Hepatocyte (in vitro differentiated cells): ENCODE measurements at regions not wholly inside any gene's neighbourhood (a gene's known extent, or its start where the extent isn't known, plus 50 kb on each side); places are given as distances from the start of the nearest gene placed in this dataset.

Experiments
- DNase-seq: peaks from one replicate; pipeline ENCODE4 v3.0.0-alpha.2; 2016; ENCODE audit warnings: low spot score
- H2AFZ ChIP-seq: fragments of 200-600 bp; sonication (generic); 2 replicates; pipeline ENCODE4 v1.6.0; 2016; ENCODE audit warnings: antibody characterized with exemption, mild to moderate bottlenecking
- H3K27ac ChIP-seq: fragments of 200-600 bp; sonication (generic); 2 replicates; pipeline ENCODE4 v1.5.1; 2016; ENCODE audit warnings: mild to moderate bottlenecking
- H3K27me3 ChIP-seq: fragments of 200-600 bp; sonication (generic); 2 replicates; pipeline ENCODE4 v1.6.1; 2016
- H3K36me3 ChIP-seq: fragments of 200-600 bp; sonication (generic); replicated peaks from 2 replicates; pipeline ENCODE4 v1.5.1; 2016; ENCODE audit warnings: low read depth; ENCODE audit not compliant: insufficient read depth
- H3K4me1 ChIP-seq: fragments of 200-600 bp; sonication (generic); 2 replicates; pipeline ENCODE4 v1.5.1; 2016; ENCODE audit warnings: mild to moderate bottlenecking, moderate library complexity; ENCODE audit not compliant: insufficient read depth
- H3K4me2 ChIP-seq: fragments of 200-600 bp; sonication (generic); 2 replicates; pipeline ENCODE4 v1.6.0; 2016
- H3K4me3 ChIP-seq: fragments of 200-600 bp; sonication (generic); 2 replicates; pipeline ENCODE4 v1.5.1; 2016; ENCODE audit warnings: mild to moderate bottlenecking
- H3K79me2 ChIP-seq: fragments of 200-600 bp; sonication (generic); 2 replicates; pipeline ENCODE4 v1.6.0; 2017; ENCODE audit warnings: mild to moderate bottlenecking
- H3K9me2 ChIP-seq: fragments of 200-600 bp; sonication (generic); replicated peaks from 2 replicates; pipeline ENCODE4 v1.6.0; 2017; ENCODE audit warnings: mild to moderate bottlenecking; ENCODE audit not compliant: insufficient read depth
- H3K9me3 ChIP-seq: fragments of 200-600 bp; sonication (generic); 2 replicates; pipeline ENCODE4 v1.5.1; 2016; ENCODE audit warnings: low read depth, mild to moderate bottlenecking
- H4K20me1 ChIP-seq: fragments of 200-600 bp; sonication (generic); 2 replicates; pipeline ENCODE4 v1.6.0; 2016; ENCODE audit warnings: mild to moderate bottlenecking; ENCODE audit not compliant: insufficient read depth, poor library complexity, severe bottlenecking
- EZH2 ChIP-seq: fragments of 200-600 bp; sonication (generic); IDR thresholded peaks from 2 replicates; pipeline ENCODE4 v1.6.1; 2016; ENCODE audit warnings: antibody characterized with exemption, mild to moderate bottlenecking, borderline replicate concordance
- EZH2phosphoT487 ChIP-seq: fragments of 200-600 bp; sonication (generic); IDR thresholded peaks from one replicate; pipeline ENCODE4 v1.6.1; 2018; ENCODE audit warnings: antibody characterized with exemption, mild to moderate bottlenecking, low read depth, moderate library complexity; ENCODE audit not compliant: unreplicated experiment, severe bottlenecking
- WGBS: methylation state at CpG from one replicate; pipeline ENCODE4 v1.1.6; 2016; ENCODE audit warnings: low lambda C conversion rate; ENCODE audit errors: missing lambda C conversion rate; 5-methylcytosine and 5-hydroxymethylcytosine counted together
- TF ChIP-seq, protein P1 (sequence below): fragments of 200-600 bp; sonication (generic); IDR thresholded peaks from 2 replicates; pipeline ENCODE4 v1.5.1; 2016; ENCODE audit warnings: antibody characterized with exemption, mild to moderate bottlenecking; ENCODE audit not compliant: poor library complexity

DNA sequence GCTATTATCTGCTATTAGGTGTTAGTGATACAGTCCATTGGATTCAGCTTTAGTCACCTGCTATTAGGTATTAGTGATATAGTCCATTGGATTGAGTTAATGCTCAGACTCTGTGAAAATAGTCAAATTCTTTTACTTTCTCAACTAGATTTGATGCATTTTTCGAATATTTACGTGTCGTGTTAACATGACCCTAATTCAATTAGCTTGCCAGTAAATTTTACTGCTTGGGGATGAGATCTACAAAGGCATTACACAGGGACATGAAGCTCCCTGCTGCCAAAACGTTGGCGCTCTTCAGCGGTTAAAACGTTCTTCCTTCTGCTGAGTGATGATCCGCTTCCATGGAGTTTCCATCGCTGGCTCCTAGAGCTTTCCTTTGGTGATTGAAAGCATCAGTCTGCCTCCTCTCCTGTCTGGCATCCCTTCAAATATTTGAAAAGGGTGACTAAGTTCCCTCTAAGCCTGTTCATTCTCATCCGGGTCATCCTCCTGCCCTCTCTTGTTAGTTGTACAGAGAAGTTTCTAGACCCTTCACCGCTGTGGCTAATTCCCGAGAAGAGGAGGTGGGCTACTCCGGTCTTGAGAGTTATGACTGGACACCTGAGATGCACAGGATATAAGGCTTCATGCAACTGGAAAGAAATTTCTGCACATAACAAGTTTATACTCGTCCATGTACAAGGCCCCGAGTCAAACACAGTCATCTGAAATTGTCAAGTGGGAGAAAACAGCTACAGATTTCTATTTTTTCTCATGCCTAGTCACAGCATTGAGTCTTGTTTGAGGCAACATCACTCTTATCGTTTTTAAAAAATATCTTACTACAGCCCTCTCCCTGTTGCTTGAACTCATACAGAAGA, 254.0 kb downstream of the KLF6 start:
- H2AFZ ChIP-seq: no peak overlapping the region
- H3K4me2 ChIP-seq: no peak overlapping the region
- DNase-seq: no peak
- no peaks in the 10 kb centered on the region for H3K9me2 ChIP-seq
- H3K4me1 ChIP-seq: peaks cover 4% of the 10 kb centered on the region
- no peak overlapping the region for H3K4me3 ChIP-seq
- H3K27ac ChIP-seq: no peak overlapping the region
- H3K36me3 ChIP-seq: no peaks in the 10 kb centered on the region
- no peaks in the 10 kb centered on the region for H3K9me3 ChIP-seq
- no peak for TF ChIP-seq EZH2phosphoT487
- TF ChIP-seq, protein P1, sequence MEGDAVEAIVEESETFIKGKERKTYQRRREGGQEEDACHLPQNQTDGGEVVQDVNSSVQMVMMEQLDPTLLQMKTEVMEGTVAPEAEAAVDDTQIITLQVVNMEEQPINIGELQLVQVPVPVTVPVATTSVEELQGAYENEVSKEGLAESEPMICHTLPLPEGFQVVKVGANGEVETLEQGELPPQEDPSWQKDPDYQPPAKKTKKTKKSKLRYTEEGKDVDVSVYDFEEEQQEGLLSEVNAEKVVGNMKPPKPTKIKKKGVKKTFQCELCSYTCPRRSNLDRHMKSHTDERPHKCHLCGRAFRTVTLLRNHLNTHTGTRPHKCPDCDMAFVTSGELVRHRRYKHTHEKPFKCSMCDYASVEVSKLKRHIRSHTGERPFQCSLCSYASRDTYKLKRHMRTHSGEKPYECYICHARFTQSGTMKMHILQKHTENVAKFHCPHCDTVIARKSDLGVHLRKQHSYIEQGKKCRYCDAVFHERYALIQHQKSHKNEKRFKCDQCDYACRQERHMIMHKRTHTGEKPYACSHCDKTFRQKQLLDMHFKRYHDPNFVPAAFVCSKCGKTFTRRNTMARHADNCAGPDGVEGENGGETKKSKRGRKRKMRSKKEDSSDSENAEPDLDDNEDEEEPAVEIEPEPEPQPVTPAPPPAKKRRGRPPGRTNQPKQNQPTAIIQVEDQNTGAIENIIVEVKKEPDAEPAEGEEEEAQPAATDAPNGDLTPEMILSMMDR: no peak
- no peak for TF ChIP-seq EZH2
- WGBS: 89% methylated on average over 16 of the region's 16 CpGs
- H3K27me3 ChIP-seq: no peaks in the 10 kb centered on the region
- H4K20me1 ChIP-seq: no peaks in the 10 kb centered on the region
- H3K79me2 ChIP-seq: no peaks in the 10 kb centered on the region

DNA sequence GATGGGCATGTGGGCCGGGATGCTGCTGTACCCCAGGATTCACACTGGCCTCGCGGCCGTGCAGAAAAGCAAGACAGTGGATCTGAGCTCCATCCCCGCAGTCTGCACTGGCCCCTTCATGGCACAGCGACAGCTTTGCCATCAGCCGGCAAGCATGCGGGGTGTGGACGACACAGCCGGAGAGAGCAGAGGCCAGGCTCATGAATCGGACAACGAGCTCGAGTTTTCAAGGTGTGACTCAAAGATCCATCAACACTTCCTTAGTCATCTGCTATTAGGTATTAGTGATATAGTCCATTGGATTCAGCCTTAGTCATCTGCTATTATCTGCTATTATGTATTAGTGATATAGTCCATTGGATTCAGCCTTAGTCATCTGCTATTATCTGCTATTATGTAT, 254.7 kb downstream of the KLF6 start:
- H3K27me3 ChIP-seq: no peaks in the 10 kb centered on the region
- no peak overlapping the region for H2AFZ ChIP-seq
- H3K27ac ChIP-seq: no peak overlapping the region
- H3K79me2 ChIP-seq: no peaks in the 10 kb centered on the region
- no peak overlapping the region for H3K4me2 ChIP-seq
- H3K9me3 ChIP-seq: no peaks in the 10 kb centered on the region
- H3K36me3 ChIP-seq: no peaks in the 10 kb centered on the region
- no peaks in the 10 kb centered on the region for H4K20me1 ChIP-seq
- DNase-seq: no peak
- H3K9me2 ChIP-seq: no peaks in the 10 kb centered on the region
- H3K4me1 ChIP-seq: peaks cover 4% of the 10 kb centered on the region
- TF ChIP-seq EZH2 (no peak), EZH2phosphoT487 (no peak)
- TF ChIP-seq, protein P1: no peak
- no peak overlapping the region for H3K4me3 ChIP-seq
- 83% methylated on average over 13 of the region's 13 CpGs for WGBS

DNA sequence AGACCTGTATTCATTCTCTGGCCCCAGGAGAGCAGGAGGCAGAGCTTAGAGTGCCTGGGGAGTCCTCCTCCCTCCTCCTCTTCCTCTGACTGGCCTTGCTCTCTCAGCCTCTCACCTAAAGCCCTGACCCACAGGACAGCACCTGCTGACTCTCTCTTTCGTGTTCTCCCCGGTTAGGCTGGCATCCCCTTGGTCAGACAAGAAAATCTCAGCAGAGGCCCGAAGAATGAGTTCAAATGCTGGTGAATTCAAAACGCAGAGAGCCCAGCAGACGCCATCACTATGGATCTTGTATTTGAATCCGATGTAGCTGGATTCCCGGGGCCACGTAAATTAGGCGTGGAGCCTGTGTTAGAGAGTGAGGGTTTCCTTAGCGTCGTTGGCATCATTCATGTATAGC, 255.3 kb downstream of the KLF6 start:
- Histone ChIP-seq H3K36me3 (no peaks in the 10 kb centered on the region), H4K20me1 (no peaks in the 10 kb centered on the region), H2AFZ (no peak overlapping the region), H3K4me3 (no peak overlapping the region), H3K9me2 (no peaks in the 10 kb centered on the region), H3K79me2 (no peaks in the 10 kb centered on the region), H3K27ac (no peak overlapping the region), H3K4me2 (no peak overlapping the region), H3K9me3 (no peaks in the 10 kb centered on the region), H3K4me1 (peaks cover 4% of the 10 kb centered on the region), H3K27me3 (no peaks in the 10 kb centered on the region)
- DNase-seq: no peak
- TF ChIP-seq, protein P1: no peak
- TF ChIP-seq EZH2phosphoT487 (no peak), EZH2 (no peak)
- 91% methylated on average over 11 of the region's 11 CpGs for WGBS
